ENCODE measurements at regions not wholly inside any gene's neighbourhood (a gene's known extent, or its start where the extent isn't known, plus 50 kb on each side); places are given as distances from the start of the nearest gene placed in this dataset.
"Not testable (repeated sequence)": the region's sequence is repeated elsewhere in the genome, so short reads cannot be mapped to it uniquely, and the experiment has no call there.

DNA sequence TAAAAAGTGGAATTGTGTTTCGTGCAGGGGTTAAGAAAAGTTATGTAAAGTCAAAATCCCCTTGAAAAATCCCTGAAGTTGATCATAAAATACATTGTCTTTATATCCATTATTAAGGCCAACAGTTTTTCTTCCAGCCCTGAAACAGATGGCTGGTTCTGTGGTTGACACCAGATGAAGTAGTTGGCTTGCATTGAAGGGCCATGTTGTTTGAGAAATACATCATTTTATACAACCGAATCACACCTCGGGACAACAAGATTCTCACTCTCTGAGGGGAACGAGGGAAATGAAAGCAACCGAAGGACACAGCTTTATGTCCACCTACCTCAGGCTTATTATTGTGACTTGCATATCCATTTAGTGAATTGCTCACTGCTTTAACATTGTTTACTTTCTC lies 126.0 kb upstream of the MITF start:
- Mint-ChIP-seq H3K36me3 (no peaks in the 10 kb centered on the region), H3K27me3 (peaks cover 0 to 4% (median 0%) of the 10 kb centered on the region in 3 donors), H3K4me3 (no peak overlapping the region), H3K27ac (no peak overlapping the region), H3K4me1 (no peaks in the 10 kb centered on the region), H3K9me3 (peaks cover 5 to 13% (median 10%) of the 10 kb centered on the region in 7 donors)
- ATAC-seq (ENCODE audit: low read depth in 2 of 2) (no peak), DNase-seq (no peak)

DNA sequence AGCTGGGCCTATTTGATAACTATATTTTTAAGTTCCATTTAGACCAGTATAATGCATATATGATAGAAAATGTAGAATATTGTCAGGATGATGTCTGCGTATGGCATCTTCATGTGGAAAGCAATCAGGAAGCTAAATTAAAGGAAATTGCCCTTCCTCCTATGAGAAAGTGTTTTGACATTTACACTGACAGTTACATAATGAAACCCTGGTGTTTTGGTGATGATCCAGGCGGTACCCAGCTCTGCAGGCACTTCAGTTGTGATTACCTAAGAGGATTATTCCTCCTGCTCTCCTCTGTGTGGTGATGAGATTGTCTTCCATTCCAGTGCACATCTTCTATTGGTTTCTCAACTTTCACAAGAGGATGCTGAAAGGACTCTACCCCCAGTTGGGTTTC lies 126.5 kb upstream of the MITF start:
- no peaks in the 10 kb centered on the region for H3K4me1 Mint-ChIP-seq
- ATAC-seq (ENCODE audit: low read depth in 2 of 2) (no peak), DNase-seq (no peak)
- H3K27ac Mint-ChIP-seq, result no peak overlapping the region
- H3K36me3 Mint-ChIP-seq, result no peaks in the 10 kb centered on the region
- peaks cover 5 to 13% (median 8%) of the 10 kb centered on the region in 7 donors for H3K9me3 Mint-ChIP-seq
- H3K4me3 Mint-ChIP-seq, result no peak overlapping the region
- peaks cover 0 to 4% (median 0%) of the 10 kb centered on the region in 3 donors for H3K27me3 Mint-ChIP-seq

DNA sequence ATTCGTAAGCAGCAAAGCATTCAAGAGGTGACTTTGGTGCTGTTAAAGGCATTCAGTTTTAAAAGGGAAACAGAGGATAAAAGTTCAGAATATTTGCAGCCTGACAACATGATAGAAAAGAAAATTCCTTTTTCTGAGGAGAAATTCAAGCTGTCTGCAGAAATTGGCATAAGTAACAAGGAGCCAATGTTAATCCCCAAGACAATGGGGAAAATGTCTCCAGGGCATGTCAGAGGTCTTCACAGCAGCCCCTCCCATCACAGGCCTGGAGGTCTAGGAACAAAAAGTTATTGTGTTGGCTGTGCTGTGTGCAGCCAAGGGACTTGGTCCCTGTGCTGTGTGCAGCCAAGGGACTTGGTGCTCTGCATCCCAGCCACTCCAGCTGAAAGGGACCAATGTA lies 129.7 kb upstream of the MITF start:
- H3K4me1 Mint-ChIP-seq; ATAC-seq (ENCODE audit: low read depth in 2 of 2); H3K27me3 Mint-ChIP-seq; H3K4me3 Mint-ChIP-seq; DNase-seq; H3K36me3 Mint-ChIP-seq; H3K27ac Mint-ChIP-seq: not testable (repeated sequence)
- H3K9me3 Mint-ChIP-seq, result peaks cover 5 to 16% (median 10%) of the 10 kb centered on the region in 7 donors

DNA sequence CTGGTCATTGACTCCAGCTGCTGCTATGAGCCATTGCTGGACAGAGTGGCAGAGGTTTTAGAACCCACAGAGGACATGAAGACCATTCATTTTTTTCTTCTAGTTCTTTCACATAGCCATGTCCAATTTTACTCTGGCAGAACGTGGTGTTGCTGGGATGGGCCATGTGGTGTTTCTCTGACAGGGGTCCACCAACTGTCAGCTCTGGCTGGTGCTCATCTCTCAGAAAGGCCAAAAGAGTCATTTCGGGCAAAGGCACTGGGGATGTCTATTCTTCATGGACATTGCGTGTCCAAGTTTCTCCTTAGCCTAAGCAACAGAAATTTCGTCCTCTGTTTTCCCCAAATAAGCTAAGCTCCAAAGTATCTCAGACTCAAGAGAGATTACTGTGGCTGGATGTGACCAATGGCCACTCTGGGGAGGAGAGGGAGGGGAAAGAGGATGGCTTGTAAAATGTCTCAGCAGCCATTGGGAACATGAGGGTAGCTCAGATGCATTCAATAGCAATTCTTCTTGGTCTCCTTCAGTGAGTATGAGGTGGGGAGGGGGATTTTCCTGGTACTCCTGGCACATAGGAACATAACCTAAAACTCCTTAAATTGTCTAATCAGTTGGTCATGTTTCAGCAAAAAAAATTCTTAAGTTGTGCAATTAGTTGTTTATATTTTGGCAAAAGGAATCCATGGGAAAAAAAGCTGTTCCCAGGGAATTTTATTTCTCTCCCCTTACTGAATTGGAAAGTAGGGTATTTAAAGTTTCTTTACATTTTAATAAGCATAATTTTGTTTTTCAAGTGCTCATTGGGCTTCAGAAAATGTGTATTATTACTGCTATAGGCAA lies 131.6 kb upstream of the MITF start:
- no peak overlapping the region for H3K4me3 Mint-ChIP-seq
- ATAC-seq (ENCODE audit: low read depth in 2 of 2) (no peak), DNase-seq (no peak)
- no peaks in the 10 kb centered on the region for H3K36me3 Mint-ChIP-seq
- H3K9me3 Mint-ChIP-seq, result peaks cover 5 to 11% (median 8%) of the 10 kb centered on the region in 7 donors
- peaks cover 0 to 4% (median 0%) of the 10 kb centered on the region in 3 donors for H3K27me3 Mint-ChIP-seq
- no peaks in the 10 kb centered on the region for H3K4me1 Mint-ChIP-seq
- no peak overlapping the region for H3K27ac Mint-ChIP-seq

DNA sequence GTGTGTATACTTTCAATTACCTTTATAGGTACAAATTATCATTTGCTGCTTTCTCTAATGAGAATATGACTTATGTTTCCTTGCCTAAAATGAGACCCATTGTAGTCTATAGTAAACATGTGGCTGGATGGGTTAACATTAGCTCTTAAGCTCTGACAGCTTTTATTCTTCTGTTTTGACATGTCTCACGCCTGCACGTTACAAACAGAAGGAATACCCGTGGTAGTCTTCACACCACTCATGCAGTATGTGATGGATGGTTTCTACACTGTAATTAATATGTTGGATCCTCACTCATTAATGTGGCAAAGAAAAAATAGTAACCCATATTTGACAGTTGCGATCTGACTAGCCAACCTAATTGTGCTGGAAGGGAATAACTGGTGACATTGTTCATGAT lies 133.4 kb upstream of the MITF start:
- H3K4me3 Mint-ChIP-seq, result no peak overlapping the region
- no peak overlapping the region for H3K27ac Mint-ChIP-seq
- DNase-seq, result no peak
- peaks cover 0 to 4% (median 0%) of the 10 kb centered on the region in 3 donors for H3K27me3 Mint-ChIP-seq
- no peak for ATAC-seq (ENCODE audit: low read depth in 2 of 2)
- H3K36me3 Mint-ChIP-seq, result no peaks in the 10 kb centered on the region
- H3K9me3 Mint-ChIP-seq, result peaks cover 6 to 20% (median 8%) of the 10 kb centered on the region in 7 donors
- no peaks in the 10 kb centered on the region for H3K4me1 Mint-ChIP-seq

DNA sequence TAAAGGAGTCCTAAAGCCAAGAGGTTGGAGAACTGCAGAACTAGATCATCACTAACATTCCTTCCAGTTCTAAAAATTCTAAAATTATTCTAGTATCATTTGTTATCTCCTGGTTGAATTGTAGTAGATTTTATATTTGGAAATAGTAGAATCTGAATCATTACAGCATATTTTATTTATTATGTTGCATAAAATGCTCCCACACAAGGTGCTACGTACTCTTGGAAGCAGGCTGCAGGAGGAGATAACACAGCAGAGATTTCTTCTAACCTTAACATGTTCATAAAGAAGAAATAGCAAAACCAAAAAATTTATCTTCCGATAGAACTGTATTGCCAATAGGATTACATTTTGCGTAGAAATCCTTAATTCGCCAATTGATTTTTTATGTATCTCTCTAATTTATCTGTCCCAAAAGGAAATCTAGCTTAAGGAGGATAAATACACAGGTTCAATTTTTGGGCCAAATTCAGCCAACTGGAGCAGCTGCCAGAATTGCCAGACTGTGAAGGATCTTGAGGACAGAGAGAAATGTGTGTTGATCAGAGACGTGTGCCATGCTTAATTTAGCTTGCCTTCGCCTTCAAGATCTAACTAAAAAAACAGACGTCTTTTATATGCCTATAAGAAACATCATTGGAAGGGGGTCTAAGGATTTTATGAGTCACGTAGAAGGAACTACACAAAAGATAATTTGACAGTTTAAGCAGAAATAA lies 134.4 kb upstream of the MITF start:
- H3K9me3 Mint-ChIP-seq, result peaks cover 2 to 28% (median 13%) of the 10 kb centered on the region in 7 donors
- no peaks in the 10 kb centered on the region for H3K36me3 Mint-ChIP-seq
- DNase-seq (no peak), ATAC-seq (ENCODE audit: low read depth in 2 of 2) (no peak)
- no peak overlapping the region for H3K4me3 Mint-ChIP-seq
- H3K4me1 Mint-ChIP-seq, result no peaks in the 10 kb centered on the region
- peaks cover 0 to 4% (median 0%) of the 10 kb centered on the region in 3 donors for H3K27me3 Mint-ChIP-seq
- H3K27ac Mint-ChIP-seq, result no peak overlapping the region

DNA sequence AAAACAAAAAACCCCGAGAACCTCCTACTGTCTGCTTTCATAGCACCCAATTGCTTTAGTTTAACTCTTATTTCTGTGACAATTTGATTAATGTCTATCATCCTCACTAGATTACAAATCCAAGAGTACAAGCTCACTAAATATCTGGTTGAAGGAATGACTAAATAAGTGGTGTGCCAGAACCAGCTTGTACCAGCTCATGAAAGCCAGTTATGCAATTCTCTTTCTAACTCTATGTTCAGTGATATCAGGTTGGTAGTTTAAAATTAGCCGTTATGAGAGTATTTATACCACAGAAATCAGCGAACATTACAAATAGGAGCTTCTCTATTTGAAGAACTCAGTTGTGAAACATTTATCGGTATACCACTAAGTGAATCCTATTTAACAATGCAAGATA lies 137.2 kb upstream of the MITF start:
- Mint-ChIP-seq H3K27me3 (no peaks in the 10 kb centered on the region), H3K9me3 (peaks cover 2 to 20% (median 8%) of the 10 kb centered on the region in 7 donors), H3K27ac (no peak overlapping the region), H3K4me1 (no peaks in the 10 kb centered on the region), H3K36me3 (no peaks in the 10 kb centered on the region), H3K4me3 (no peak overlapping the region)
- ATAC-seq (ENCODE audit: low read depth in 2 of 2) (no peak), DNase-seq (no peak)

DNA sequence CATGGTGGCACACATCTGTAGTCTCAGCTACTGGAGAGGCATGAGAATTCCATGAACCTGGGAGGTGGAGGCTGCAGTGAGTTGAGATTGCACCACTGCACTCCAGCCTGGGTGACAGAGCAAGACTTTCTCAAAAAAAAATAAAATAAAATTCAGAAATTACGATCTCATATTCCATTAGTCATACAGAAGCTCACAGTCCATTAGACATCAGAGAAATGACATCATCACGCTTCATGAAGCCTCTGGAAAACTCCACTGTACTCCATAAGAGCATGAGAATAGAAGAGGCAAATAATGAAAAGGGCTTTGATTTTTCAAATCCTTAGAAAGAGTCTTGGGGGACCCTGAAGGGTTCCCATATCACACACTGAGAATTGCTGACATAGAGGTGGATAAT lies 145.0 kb upstream of the MITF start:
- ATAC-seq (ENCODE audit: low read depth in 2 of 2) (no peak), DNase-seq (no peak)
- Mint-ChIP-seq H3K9me3 (peaks cover 0 to 6% (median 3%) of the 10 kb centered on the region in 7 donors), H3K4me3 (no peak overlapping the region), H3K27ac (no peak overlapping the region), H3K27me3 (peaks cover 0 to 3% (median 0%) of the 10 kb centered on the region in 3 donors), H3K4me1 (no peaks in the 10 kb centered on the region), H3K36me3 (no peaks in the 10 kb centered on the region)

DNA sequence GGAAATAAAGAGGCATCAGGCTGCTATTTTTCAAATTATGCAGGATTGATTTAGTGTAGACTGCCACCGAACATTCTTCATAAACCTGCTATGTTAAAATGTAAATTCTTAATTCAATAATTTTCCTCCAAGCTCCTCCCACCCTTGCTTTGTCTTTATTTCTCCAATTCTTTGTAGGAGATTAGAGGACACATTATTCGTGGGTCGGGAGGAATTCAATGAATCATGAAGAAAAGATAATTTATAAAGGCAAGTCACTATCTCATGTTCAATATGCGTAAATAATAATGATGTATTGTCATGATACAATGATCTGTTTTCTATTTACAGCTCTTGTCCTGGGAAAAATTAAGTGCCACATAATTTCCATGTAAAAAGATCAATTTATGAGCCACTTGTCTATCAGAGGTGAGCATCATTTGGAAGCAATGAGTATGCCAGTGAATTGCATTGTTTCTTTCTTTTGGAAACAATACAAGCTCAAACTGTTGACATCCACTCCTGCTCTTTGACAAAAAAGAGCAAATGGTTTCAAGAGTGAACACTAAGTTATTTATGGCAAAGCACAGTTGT lies 148.0 kb upstream of the MITF start:
- Mint-ChIP-seq H3K4me3 (no peak overlapping the region), H3K27ac (no peak overlapping the region), H3K36me3 (peaks cover 0 to 8% of the 10 kb centered on the region in 2 donors), H3K27me3 (peaks cover 0 to 3% (median 0%) of the 10 kb centered on the region in 3 donors), H3K9me3 (peaks cover 8 to 29% (median 14%) of the 10 kb centered on the region in 7 donors), H3K4me1 (no peaks in the 10 kb centered on the region)
- no peak for ATAC-seq (ENCODE audit: low read depth in 2 of 2)
- no peak for DNase-seq

DNA sequence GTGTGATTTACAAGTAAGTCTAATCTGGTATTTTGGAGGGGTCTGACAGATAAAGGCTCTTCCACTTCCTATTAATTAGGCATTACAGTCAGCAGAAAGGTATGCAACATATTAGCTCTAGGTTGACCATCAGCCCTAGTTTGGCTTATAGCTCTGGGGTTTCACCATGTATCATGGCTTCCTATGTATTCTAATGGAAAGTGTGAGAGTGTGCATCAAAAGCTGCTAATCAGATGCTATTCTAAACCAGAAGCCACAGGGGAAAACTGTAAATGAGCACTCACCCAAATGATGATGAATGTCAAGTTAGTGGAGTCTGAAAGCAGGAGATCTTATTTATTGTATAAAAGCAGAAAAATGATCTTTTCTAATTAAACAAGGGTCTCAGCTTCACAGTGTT lies 149.2 kb upstream of the MITF start:
- Mint-ChIP-seq H3K4me1 (no peaks in the 10 kb centered on the region), H3K27me3 (peaks cover 0 to 4% (median 0%) of the 10 kb centered on the region in 3 donors), H3K27ac (no peak overlapping the region), H3K36me3 (peaks cover 0 to 8% of the 10 kb centered on the region in 2 donors), H3K4me3 (no peak overlapping the region), H3K9me3 (peaks cover 8 to 40% (median 17%) of the 10 kb centered on the region in 7 donors)
- DNase-seq, result no peak
- no peak for ATAC-seq (ENCODE audit: low read depth in 2 of 2)

DNA sequence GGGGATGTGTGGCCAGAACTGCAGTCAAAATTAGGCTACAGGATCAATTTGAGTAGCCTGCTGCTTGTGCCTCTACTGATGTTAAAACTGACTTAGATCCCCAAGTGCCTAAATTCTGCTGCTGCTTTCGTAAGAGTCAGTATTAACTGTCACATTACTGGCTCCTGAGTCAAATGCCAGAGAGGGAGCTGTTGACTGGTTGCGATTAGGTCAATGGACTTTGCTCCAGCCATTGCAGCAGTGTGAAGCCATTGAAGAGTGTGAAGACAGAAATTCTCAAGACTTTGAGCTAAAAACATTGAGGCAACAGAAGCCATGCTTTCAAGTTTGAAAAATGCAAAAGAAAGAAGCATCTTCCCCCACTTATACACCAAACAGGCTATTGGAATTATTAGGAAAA lies 151.1 kb upstream of the MITF start:
- Mint-ChIP-seq H3K27ac (no peak overlapping the region), H3K4me1 (no peaks in the 10 kb centered on the region), H3K27me3 (peaks cover 0 to 10% (median 0%) of the 10 kb centered on the region in 3 donors), H3K36me3 (peaks cover 0 to 8% of the 10 kb centered on the region in 2 donors), H3K9me3 (peaks cover 15 to 55% (median 25%) of the 10 kb centered on the region in 7 donors), H3K4me3 (no peak overlapping the region)
- no peak for ATAC-seq (ENCODE audit: low read depth in 2 of 2)
- DNase-seq, result no peak

DNA sequence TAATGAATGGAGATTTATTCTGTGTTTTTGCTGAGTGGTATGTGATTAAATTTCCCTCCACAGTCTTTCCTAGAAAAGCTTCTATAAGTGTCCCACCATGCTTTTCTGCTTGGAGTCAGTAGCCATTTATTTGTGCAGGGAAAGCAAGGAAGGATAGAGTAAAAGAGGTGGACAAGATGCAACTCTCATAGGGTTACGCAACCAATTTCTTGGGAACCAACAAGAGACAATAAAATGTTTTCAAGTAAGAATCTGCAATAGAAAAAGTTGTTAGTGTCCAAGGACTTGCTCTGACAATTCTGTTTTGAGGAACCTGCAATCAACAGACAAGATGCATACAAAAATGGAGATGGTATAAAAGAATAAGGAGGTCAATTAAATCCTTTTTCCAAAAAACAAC lies 153.8 kb upstream of the MITF start:
- no peak overlapping the region for H3K27ac Mint-ChIP-seq
- H3K4me1 Mint-ChIP-seq, result no peaks in the 10 kb centered on the region
- H3K27me3 Mint-ChIP-seq, result peaks cover 5 to 14% (median 5%) of the 10 kb centered on the region in 3 donors
- peaks cover 0 to 8% of the 10 kb centered on the region in 2 donors for H3K36me3 Mint-ChIP-seq
- ATAC-seq (ENCODE audit: low read depth in 2 of 2) (no peak), DNase-seq (no peak)
- H3K4me3 Mint-ChIP-seq, result no peak overlapping the region
- H3K9me3 Mint-ChIP-seq, result peaks cover 17 to 55% (median 19%) of the 10 kb centered on the region in 7 donors

DNA sequence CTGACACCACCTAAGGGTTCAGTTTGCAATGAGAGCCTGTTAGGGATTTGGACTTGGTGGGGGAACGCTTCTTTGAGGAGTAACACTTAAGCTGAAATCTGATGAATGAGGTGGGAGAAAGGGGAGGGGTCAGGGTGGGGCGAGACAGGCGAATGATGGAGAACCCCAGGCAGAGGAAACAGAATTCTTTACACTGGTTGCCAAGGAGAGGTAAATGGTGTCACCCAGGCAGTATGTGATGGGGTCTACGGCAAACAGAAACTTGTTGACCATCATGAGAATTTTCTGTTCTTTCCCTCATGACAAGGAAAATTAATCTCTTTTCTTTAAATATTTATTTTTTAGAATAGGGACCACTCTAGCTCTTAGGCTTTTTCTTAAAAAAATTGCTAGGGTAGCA lies 157.2 kb upstream of the MITF start:
- DNase-seq (no peak), ATAC-seq (ENCODE audit: low read depth in 2 of 2) (no peak)
- H3K9me3 Mint-ChIP-seq, result peaks cover 8 to 38% (median 11%) of the 10 kb centered on the region in 7 donors
- H3K27me3 Mint-ChIP-seq, result peaks cover 5 to 18% (median 12%) of the 10 kb centered on the region in 3 donors
- H3K4me3 Mint-ChIP-seq, result no peak overlapping the region
- peaks cover 0 to 3% of the 10 kb centered on the region in 2 donors for H3K36me3 Mint-ChIP-seq
- no peak overlapping the region for H3K27ac Mint-ChIP-seq
- no peaks in the 10 kb centered on the region for H3K4me1 Mint-ChIP-seq
